ENCODE measurements at regions not wholly inside any gene's neighbourhood (a gene's known extent, or its start where the extent isn't known, plus 50 kb on each side); places are given as distances from the start of the nearest gene placed in this dataset.

DNA sequence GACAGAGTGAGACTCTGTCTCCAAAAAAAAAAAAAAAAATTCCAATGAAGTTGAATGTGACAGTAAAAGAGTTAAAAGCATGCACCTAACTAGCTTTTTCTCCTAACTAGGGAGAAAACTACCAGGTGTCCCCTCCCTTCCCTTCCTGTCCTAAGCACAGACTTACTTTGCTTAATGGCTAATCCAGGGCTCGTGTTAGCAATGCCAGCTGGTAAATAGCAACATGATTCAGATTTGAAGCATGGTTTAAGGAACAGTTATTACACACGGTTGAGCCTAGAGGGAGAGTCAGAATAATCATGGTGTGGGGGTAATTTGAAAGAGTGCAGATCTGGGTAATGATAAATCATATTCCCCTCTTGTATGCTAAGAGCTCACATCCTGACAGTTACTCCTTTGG is 338.3 kb downstream of the STIM2 start:
- TF ChIP-seq CTCF (IDR thresholded peaks at IDR 0.05), result no peak
- no peak for TF ChIP-seq POLR2A (IDR thresholded peaks at IDR 0.05)
